HepG2 (cell line): ENCODE measurements at regions not wholly inside any gene's neighbourhood (a gene's known extent, or its start where the extent isn't known, plus 50 kb on each side); places are given as distances from the start of the nearest gene placed in this dataset.

ENCODE experiments used
- ATAC-seq: fragments of 200-7000 bp; cut with Tn5 transposase; 3 replicates; pipeline ENCODE4 v1.9.1; 2020; ENCODE audit warnings: mild to moderate bottlenecking, moderate library complexity
- BruUV-seq: library from RNA; stranded (reverse); fragments of 400-500 nt; replicated peaks from 2 replicates; lab custom pipeline; 2021; lab: Mats Ljungman, UMichigan
- CTCF ChIA-PET: fragments of 300-600 bp; formaldehyde crosslinking; extraction: SDS; loops from one replicate; lab custom pipeline; 2021; ENCODE audit warnings: low total read pairs, inconsistent platforms, low intra/inter-chr PET ratio; lab: Yijun Ruan, JAX
- POLR2A ChIA-PET: fragments of 350-600 bp; sonication (Branson Sonifier 250); formaldehyde crosslinking; loops from one replicate; lab custom pipeline; 2020; ENCODE audit warnings: antibody characterized with exemption, inconsistent platforms; lab: Yijun Ruan, JAX
- DNase-seq: peaks from one replicate; pipeline ENCODE4 v3.0.0-alpha.2; 2015; ENCODE audit warnings: low spot score
- FAIRE-seq: peaks from 3 replicates; lab custom pipeline; 2011; peaks lifted over from hg19 to GRCh38; lab: Jason Lieb, UNC
- H2AFZ ChIP-seq: one replicate; pipeline ENCODE4 v1.6.1; 2011; ENCODE audit warnings: low read length, inconsistent platforms
- H3K27ac ChIP-seq: fragments of 300-600 bp; 3 replicates; pipeline ENCODE4 v1.8.0; 2011; ENCODE audit warnings: mixed run types, mild to moderate bottlenecking, mixed read lengths, low read length, inconsistent platforms; ENCODE audit not compliant: insufficient read depth; ENCODE audit errors: extremely low read length
- H3K27me3 ChIP-seq, 2 experiments: fragments of 200-600 bp in 1 of 2; 2 replicates in 1 of 2; 3 replicates in 1 of 2; pipeline versions ENCODE4 v1.6.0 to v1.8.0; 2011; ENCODE audit warnings: low read length in 2 of 2, mild to moderate bottlenecking in 2 of 2, moderate library complexity in 2 of 2, inconsistent platforms in 1 of 2; ENCODE audit not compliant: insufficient read depth in 2 of 2, control insufficient read depth in 1 of 2
- H3K36me3 ChIP-seq, 2 experiments: fragments of 200-600 bp in 1 of 2; replicated peaks in 1 of 2; 2 replicates in 1 of 2; 3 replicates in 1 of 2; pipeline versions ENCODE4 v1.5.1 to v1.8.0; 2011; ENCODE audit warnings: low read length in 2 of 2, inconsistent platforms in 1 of 2; ENCODE audit not compliant: insufficient read depth in 2 of 2, control insufficient read depth in 1 of 2
- H3K4me1 ChIP-seq: 2 replicates; pipeline ENCODE4 v1.5.1; 2012; ENCODE audit warnings: low read length, inconsistent platforms; ENCODE audit not compliant: insufficient read depth
- H3K4me2 ChIP-seq: 2 replicates; pipeline ENCODE4 v1.6.0; 2011; ENCODE audit warnings: low read depth, low read length, inconsistent platforms
- H3K4me3 ChIP-seq, 3 experiments: fragments of 200-600 bp in 1 of 3; sonication (generic), shearing (Covaris generic) in 1 of 3; replicated peaks in 1 of 3; 2 replicates each; pipeline ENCODE4 v1.5.1; 2011 to 2016; ENCODE audit warnings: low read length in 3 of 3, inconsistent platforms in 2 of 3, low read depth in 2 of 3, mild to moderate bottlenecking in 2 of 3, control low read depth in 1 of 3, mixed read lengths in 1 of 3; ENCODE audit not compliant: insufficient read depth in 1 of 3
- H3K79me2 ChIP-seq: one replicate; pipeline ENCODE4 v1.6.1; 2011; ENCODE audit warnings: low read length, inconsistent platforms; ENCODE audit not compliant: insufficient read depth
- H3K9ac ChIP-seq: 2 replicates; pipeline ENCODE4 v1.6.0; 2011; ENCODE audit warnings: mild to moderate bottlenecking, low read depth, low read length, inconsistent platforms; ENCODE audit not compliant: insufficient read depth
- H3K9me3 ChIP-seq: 2 replicates; pipeline ENCODE4 v1.5.1; 2012; ENCODE audit warnings: mild to moderate bottlenecking, low read length
- H4K20me1 ChIP-seq: 2 replicates; pipeline ENCODE4 v1.6.0; 2011; ENCODE audit warnings: inconsistent platforms, mild to moderate bottlenecking, low read length, moderate library complexity; ENCODE audit not compliant: insufficient read depth
- HNF1A ChIP-seq, 2 experiments: sonication (generic) in 1 of 2; formaldehyde crosslinking in 1 of 2; IDR thresholded peaks; 2 replicates each; pipeline versions ENCODE4 v1.4.0 to v1.6.1; 2016 to 2020; ENCODE audit warnings: borderline replicate concordance in 1 of 2, low read depth in 1 of 2, mild to moderate bottlenecking in 1 of 2, missing genetic modification reagents in 1 of 2
- ZNF567 ChIP-seq: sonication (generic); formaldehyde crosslinking; IDR thresholded peaks from 2 replicates; pipeline ENCODE4 v1.8.1; 2023; ENCODE audit warnings: mild to moderate bottlenecking, missing genetic modification reagents, borderline replicate concordance
- ZNF598 ChIP-seq: sonication (generic); formaldehyde crosslinking; IDR thresholded peaks from 2 replicates; pipeline ENCODE4 v1.5.1; 2020; ENCODE audit warnings: mild to moderate bottlenecking, missing genetic modification reagents, borderline replicate concordance
- ZNF724P ChIP-seq: sonication (generic); formaldehyde crosslinking; IDR thresholded peaks from 2 replicates; pipeline ENCODE4 v1.8.0; 2022; ENCODE audit warnings: missing genetic modification reagents, borderline replicate concordance
- ZNF839 ChIP-seq: sonication (generic); formaldehyde crosslinking; IDR thresholded peaks from 2 replicates; pipeline ENCODE4 v1.4.0; 2020; ENCODE audit warnings: missing genetic modification reagents, mild to moderate bottlenecking, borderline replicate concordance
- WGBS: methylation state at CpG from one replicate; pipeline ENCODE4 v1.1.6; 2017; ENCODE audit warnings: low lambda C conversion rate; 5-methylcytosine and 5-hydroxymethylcytosine counted together
- in situ Hi-C: cut with HindIII; loops from 2 replicates; pipeline ENCODE4 v1.10.0; 2017; ENCODE audit warnings: low pct_unique_long_range_greater_than_20kb; ENCODE audit not compliant: extremely low pct_ligation_motif_present
- intact Hi-C: fragments of 100-400 bp; cut with micrococcal nuclease; formaldehyde crosslinking; loops from one replicate; pipeline ENCODE4 v1.10.0; 2022; ENCODE audit not compliant: unreplicated experiment
- TF ChIP-seq, protein P1 (sequence below): sonication (generic); formaldehyde crosslinking; IDR thresholded peaks from 2 replicates; pipeline ENCODE4 v1.8.0; 2022; ENCODE audit warnings: missing genetic modification reagents, mild to moderate bottlenecking, inconsistent platforms, borderline replicate concordance

- BruUV-seq, result no TSS peak
- no peak for TF ChIP-seq ZNF839 (CRISPR knock-in tag)
- TF ChIP-seq ZNF567 (CRISPR knock-in tag), result no peak
- TF ChIP-seq ZNF598 (CRISPR knock-in tag), result no peak
- TF ChIP-seq, protein P1, sequence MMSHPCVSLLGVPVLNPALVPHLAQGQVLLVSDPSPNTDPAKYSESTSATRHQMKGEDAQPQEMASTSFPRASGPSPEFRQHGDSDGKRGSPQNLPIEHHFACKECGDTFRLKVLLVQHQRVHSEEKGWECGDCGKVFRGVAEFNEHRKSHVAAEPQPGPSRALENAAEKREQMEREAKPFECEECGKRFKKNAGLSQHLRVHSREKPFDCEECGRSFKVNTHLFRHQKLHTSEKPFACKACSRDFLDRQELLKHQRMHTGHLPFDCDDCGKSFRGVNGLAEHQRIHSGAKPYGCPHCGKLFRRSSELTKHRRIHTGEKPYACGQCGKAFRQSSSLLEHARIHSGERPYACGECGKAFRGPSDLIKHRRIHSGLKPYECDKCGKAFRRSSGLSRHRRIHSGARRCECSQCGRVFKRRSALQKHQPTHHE, result no peak
- no peak for TF ChIP-seq HNF1A (IDR thresholded peaks at IDR 0.05; ENCODE audit: low read depth)
- no peak for TF ChIP-seq HNF1A (CRISPR knock-in tag; IDR thresholded peaks at IDR 0.05; ENCODE audit: borderline replicate concordance)
- TF ChIP-seq ZNF724P, result no peak
- Histone ChIP-seq H2AFZ (no peak overlapping the region), H3K4me1 (no peaks in the 10 kb centered on the region), H3K27me3 (no peaks in the 10 kb centered on the region), H3K4me2 (no peak overlapping the region), H4K20me1 (no peaks in the 10 kb centered on the region), H3K9ac (no peak overlapping the region), H3K27ac (no peak overlapping the region), H3K79me2 (no peaks in the 10 kb centered on the region), H3K36me3 (no peaks in the 10 kb centered on the region), H3K9me3 (no peaks in the 10 kb centered on the region), H3K4me3 (no peak overlapping the region)
- CTCF ChIA-PET, result no interaction called here
- in situ Hi-C loops, result no loop called here
- POLR2A ChIA-PET, result no interaction called here
- ATAC-seq (no peak), FAIRE-seq (no peak), DNase-seq (no peak)
- intact Hi-C loops, result no loop called here
- 51% methylated on average over 20 of the region's 25 CpGs for WGBS
Measured at GRCh38 chr11:98566978-98567377, 453.8 kb upstream of the CNTN5 start.
